SK-N-SH (cell line): ENCODE measurements at regions not wholly inside any gene's neighbourhood (a gene's known extent, or its start where the extent isn't known, plus 50 kb on each side); places are given as distances from the start of the nearest gene placed in this dataset.
A peak's percentile ranks its signal among the peaks of the same experiment; 100 is the strongest.

Experiments used
- CTCF ChIA-PET: fragments of 300-600, 350-600 bp; formaldehyde crosslinking; extraction: SDS; loops from one replicate; lab custom pipeline; 2021; lab: Yijun Ruan, JAX
- POLR2A ChIA-PET: fragments of 350-600 bp; sonication (Branson Sonifier 250); formaldehyde crosslinking; extraction: SDS; loops from one replicate; lab custom pipeline; 2020; ENCODE audit warnings: antibody characterized with exemption, inconsistent platforms; lab: Yijun Ruan, JAX
- DNase-seq: peaks from one replicate; pipeline ENCODE4 v3.0.0; 2012
- H2AFZ ChIP-seq: fragments of 200-600 bp; sonication (generic); 2 replicates; pipeline ENCODE4 v1.8.1; 2016; ENCODE audit warnings: antibody characterized with exemption, mild to moderate bottlenecking, low read depth
- H3F3A ChIP-seq: fragments of 200-600 bp; sonication (generic); replicated peaks from 2 replicates; pipeline ENCODE3; 2016; ENCODE audit warnings: antibody characterized with exemption, mild to moderate bottlenecking; ENCODE audit not compliant: insufficient read depth
- H3K27ac ChIP-seq, 2 experiments: fragments of 200-500 bp in 1 of 2; fragments of 200-600 bp in 1 of 2; sonication (Bioruptor generic) in 1 of 2; sonication (generic), shearing (Covaris generic) in 1 of 2; 2 replicates each; pipeline versions ENCODE4 v1.5.1 to v1.6.1; 2014 to 2016; ENCODE audit warnings: low read depth in 2 of 2, inconsistent platforms in 1 of 2, low read length in 1 of 2, mild to moderate bottlenecking in 1 of 2, mixed read lengths in 1 of 2
- H3K27me3 ChIP-seq: fragments of 200-600 bp; sonication (generic), shearing (Covaris generic); 2 replicates; pipeline ENCODE4 v1.6.1; 2016; ENCODE audit warnings: mixed run types; ENCODE audit not compliant: insufficient read depth
- H3K36me3 ChIP-seq, 2 experiments: fragments of 200-500 bp in 1 of 2; fragments of 200-600 bp in 1 of 2; sonication (Bioruptor generic) in 1 of 2; sonication (generic) in 1 of 2; replicated peaks in 1 of 2; 2 replicates each; pipeline versions ENCODE3 to v1.5.1; 2014 to 2016; ENCODE audit warnings: low read length in 1 of 2, mild to moderate bottlenecking in 1 of 2; ENCODE audit not compliant: insufficient read depth in 2 of 2, control insufficient read depth in 1 of 2
- H3K4me1 ChIP-seq, 2 experiments: fragments of 200-500 bp in 1 of 2; fragments of 200-600 bp in 1 of 2; sonication (Bioruptor generic) in 1 of 2; sonication (generic), shearing (Covaris generic) in 1 of 2; 2 replicates each; pipeline versions ENCODE4 v1.5.1 to v1.6.1; 2014 to 2016; ENCODE audit warnings: low read depth in 1 of 2, low read length in 1 of 2, mixed run types in 1 of 2; ENCODE audit not compliant: insufficient read depth in 2 of 2, control insufficient read depth in 1 of 2
- H3K4me2 ChIP-seq: fragments of 200-600 bp; sonication (generic), shearing (Covaris generic); 2 replicates; pipeline ENCODE4 v1.6.1; 2017; ENCODE audit warnings: mixed run types
- H3K4me3 ChIP-seq, 2 experiments: fragments of 200-500 bp in 1 of 2; fragments of 200-600 bp in 1 of 2; sonication (Bioruptor generic) in 1 of 2; sonication (generic), shearing (Covaris generic) in 1 of 2; 2 replicates each; pipeline versions ENCODE4 v1.5.1 to v1.8.1; 2014 to 2016; ENCODE audit warnings: low read depth in 2 of 2, inconsistent platforms in 1 of 2, low read length in 1 of 2, mild to moderate bottlenecking in 1 of 2, mixed read lengths in 1 of 2, moderate library complexity in 1 of 2
- H3K79me2 ChIP-seq: fragments of 200-600 bp; sonication (generic); 2 replicates; pipeline ENCODE4 v1.8.1; 2017; ENCODE audit warnings: mild to moderate bottlenecking; ENCODE audit not compliant: insufficient read depth
- H3K9ac ChIP-seq: fragments of 200-600 bp; sonication (generic); 2 replicates; pipeline ENCODE4 v1.6.1; 2017; ENCODE audit warnings: mixed run types
- H3K9me2 ChIP-seq: fragments of 200-600 bp; sonication (generic); 2 replicates; pipeline ENCODE4 v1.6.1; 2017; ENCODE audit warnings: mixed run types
- H3K9me3 ChIP-seq: fragments of 200-600 bp; sonication (generic); 2 replicates; pipeline ENCODE4 v1.6.1; 2017; ENCODE audit warnings: mixed run types, mild to moderate bottlenecking, moderate library complexity
- H4K20me1 ChIP-seq: fragments of 200-600 bp; sonication (generic); 2 replicates; pipeline ENCODE4 v1.6.1; 2017; ENCODE audit warnings: mild to moderate bottlenecking, mixed run types; ENCODE audit not compliant: insufficient read depth
- CHD2 ChIP-seq: fragments of 150-350 bp; IDR thresholded peaks from 2 replicates; pipeline ENCODE4 v1.6.1; 2018; ENCODE audit warnings: low read length; ENCODE audit not compliant: partially characterized antibody
- EP300 ChIP-seq, 2 experiments: IDR thresholded peaks; 2 replicates each; pipeline versions ENCODE4 v1.4.0 to v1.6.1; 2012; ENCODE audit warnings: borderline replicate concordance in 1 of 2, low read depth in 1 of 2, low read length in 1 of 2
- EZH2phosphoT487 ChIP-seq: fragments of 200-600 bp; sonication (generic); IDR thresholded peaks from 2 replicates; pipeline ENCODE4 v1.6.1; 2017; ENCODE audit warnings: low read depth, mixed run types, mild to moderate bottlenecking, antibody characterized with exemption, moderate library complexity, borderline replicate concordance
- MXI1 ChIP-seq: IDR thresholded peaks from 2 replicates; pipeline ENCODE4 v1.6.1; 2012; ENCODE audit warnings: mild to moderate bottlenecking, low read depth, low read length, improper control_type of control experiment
- RFX5 ChIP-seq: IDR thresholded peaks from 2 replicates; pipeline ENCODE4 v1.6.1; 2012; ENCODE audit warnings: mild to moderate bottlenecking, improper control_type of control experiment, low read length
- TCF12 ChIP-seq: IDR thresholded peaks from 2 replicates; pipeline ENCODE4 v1.4.0; 2012
- YY1 ChIP-seq: IDR thresholded peaks from 2 replicates; pipeline ENCODE4 v1.4.0; 2012; ENCODE audit warnings: low read depth, mild to moderate bottlenecking
- WGBS: methylation state at CpG from one replicate; pipeline ENCODE4 v1.1.6; 2017; ENCODE audit warnings: low lambda C conversion rate; 5-methylcytosine and 5-hydroxymethylcytosine counted together
- TF ChIP-seq, protein P1 (sequence below): fragments of 150-350 bp; IDR thresholded peaks from 2 replicates; pipeline ENCODE4 v1.6.1; 2016; ENCODE audit warnings: mild to moderate bottlenecking, low read depth, low read length
- TF ChIP-seq, protein P2 (sequence below): fragments of 200-600 bp; sonication (generic); IDR thresholded peaks from 2 replicates; pipeline ENCODE4 v1.6.1; 2017; ENCODE audit warnings: antibody characterized with exemption, mild to moderate bottlenecking, moderate library complexity
- TF ChIP-seq, protein P3 (sequence below): IDR thresholded peaks from 2 replicates; pipeline ENCODE4 v1.4.0; 2012; ENCODE audit warnings: low read depth, borderline replicate concordance

DNA sequence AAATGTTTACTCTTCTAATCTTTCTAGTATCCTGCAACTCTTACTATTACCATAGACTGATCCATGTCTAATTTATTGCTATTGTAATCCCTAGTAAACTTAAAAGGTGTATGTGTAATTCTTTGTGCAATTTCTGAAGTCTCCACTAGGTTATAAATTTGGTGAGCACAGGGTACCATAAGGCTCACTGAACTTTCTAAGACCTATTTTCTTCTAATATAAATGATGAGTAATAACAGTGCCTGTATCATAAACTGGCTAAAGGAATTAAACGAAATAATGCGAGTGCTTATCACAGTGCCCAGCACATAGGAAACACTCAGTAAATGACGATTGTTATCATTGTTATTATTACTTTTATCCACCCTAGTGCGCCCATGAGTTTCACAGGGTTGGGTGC, 119.1 kb downstream of the KLF12 start:
- Histone ChIP-seq H2AFZ (no peak overlapping the region), H4K20me1 (no peaks in the 10 kb centered on the region), H3K27me3 (no peaks in the 10 kb centered on the region), H3K4me2 (no peak overlapping the region), H3K4me3 (no peak overlapping the region), H3K36me3 (no peaks in the 10 kb centered on the region), H3K9me3 (no peaks in the 10 kb centered on the region), H3K79me2 (peaks cover 16% of the 10 kb centered on the region; the same call in 1 of the 2 replicates), H3K27ac (no peak overlapping the region)
- 92% methylated on average over 4 of the region's 4 CpGs for WGBS
- POLR2A ChIA-PET = no interaction called here
- DNase-seq = no peak
- no peak for TF ChIP-seq EP300 (IDR thresholded peaks at IDR 0.05; ENCODE audit: borderline replicate concordance in 1 of 2, low read depth in 1 of 2, low read length in 1 of 2)
- TF ChIP-seq, protein P1, sequence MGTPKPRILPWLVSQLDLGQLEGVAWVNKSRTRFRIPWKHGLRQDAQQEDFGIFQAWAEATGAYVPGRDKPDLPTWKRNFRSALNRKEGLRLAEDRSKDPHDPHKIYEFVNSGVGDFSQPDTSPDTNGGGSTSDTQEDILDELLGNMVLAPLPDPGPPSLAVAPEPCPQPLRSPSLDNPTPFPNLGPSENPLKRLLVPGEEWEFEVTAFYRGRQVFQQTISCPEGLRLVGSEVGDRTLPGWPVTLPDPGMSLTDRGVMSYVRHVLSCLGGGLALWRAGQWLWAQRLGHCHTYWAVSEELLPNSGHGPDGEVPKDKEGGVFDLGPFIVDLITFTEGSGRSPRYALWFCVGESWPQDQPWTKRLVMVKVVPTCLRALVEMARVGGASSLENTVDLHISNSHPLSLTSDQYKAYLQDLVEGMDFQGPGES = no peak
- TF ChIP-seq, protein P2, sequence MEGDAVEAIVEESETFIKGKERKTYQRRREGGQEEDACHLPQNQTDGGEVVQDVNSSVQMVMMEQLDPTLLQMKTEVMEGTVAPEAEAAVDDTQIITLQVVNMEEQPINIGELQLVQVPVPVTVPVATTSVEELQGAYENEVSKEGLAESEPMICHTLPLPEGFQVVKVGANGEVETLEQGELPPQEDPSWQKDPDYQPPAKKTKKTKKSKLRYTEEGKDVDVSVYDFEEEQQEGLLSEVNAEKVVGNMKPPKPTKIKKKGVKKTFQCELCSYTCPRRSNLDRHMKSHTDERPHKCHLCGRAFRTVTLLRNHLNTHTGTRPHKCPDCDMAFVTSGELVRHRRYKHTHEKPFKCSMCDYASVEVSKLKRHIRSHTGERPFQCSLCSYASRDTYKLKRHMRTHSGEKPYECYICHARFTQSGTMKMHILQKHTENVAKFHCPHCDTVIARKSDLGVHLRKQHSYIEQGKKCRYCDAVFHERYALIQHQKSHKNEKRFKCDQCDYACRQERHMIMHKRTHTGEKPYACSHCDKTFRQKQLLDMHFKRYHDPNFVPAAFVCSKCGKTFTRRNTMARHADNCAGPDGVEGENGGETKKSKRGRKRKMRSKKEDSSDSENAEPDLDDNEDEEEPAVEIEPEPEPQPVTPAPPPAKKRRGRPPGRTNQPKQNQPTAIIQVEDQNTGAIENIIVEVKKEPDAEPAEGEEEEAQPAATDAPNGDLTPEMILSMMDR = peak; percentile 49
- TF ChIP-seq, all 33 proteins: peak for 1
- CTCF ChIA-PET = no interaction called here
- H3K9ac ChIP-seq = no peak overlapping the region
- H3K4me1 ChIP-seq = peaks cover 0 to 2% of the 10 kb centered on the region in 2 experiments; a peak in 2 of 4 replicates
- no peaks in the 10 kb centered on the region for H3K9me2 ChIP-seq
- H3F3A ChIP-seq = peaks cover 7% of the 10 kb centered on the region

DNA sequence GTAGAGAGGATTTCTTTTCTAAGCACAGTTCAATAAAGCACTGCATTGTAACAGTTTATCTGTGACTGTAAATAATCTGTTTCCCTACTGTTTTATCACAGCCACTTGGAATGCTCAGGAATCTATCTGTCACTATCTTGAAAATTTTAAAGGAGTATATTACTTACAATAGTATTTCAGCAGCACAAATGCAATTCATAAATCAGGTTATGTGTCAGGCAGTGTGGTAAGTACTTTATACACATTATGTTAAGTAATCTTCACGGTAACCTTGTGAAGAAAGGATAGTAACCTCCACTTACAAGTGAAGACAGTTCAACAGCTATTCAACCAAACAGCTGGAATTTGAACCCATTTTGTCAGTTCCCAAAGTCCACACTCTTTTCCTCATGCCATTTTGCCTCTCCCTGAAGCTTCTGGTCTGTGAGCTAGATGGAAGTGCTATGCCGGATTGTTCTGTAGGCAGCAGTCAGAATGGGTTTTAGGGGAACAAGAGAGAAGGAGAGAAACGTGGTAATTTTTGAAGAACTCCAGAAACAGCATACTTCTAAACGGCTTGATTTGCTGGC, 125.0 kb downstream of the KLF12 start:
- H3K9me2 ChIP-seq = no peaks in the 10 kb centered on the region
- POLR2A ChIA-PET = no interaction called here
- peaks cover 0 to 2% of the 10 kb centered on the region in 2 experiments for H3K36me3 ChIP-seq
- no peaks in the 10 kb centered on the region for H3K27me3 ChIP-seq
- H4K20me1 ChIP-seq = no peaks in the 10 kb centered on the region; the same call in 1 of the 2 replicates
- peaks cover 23% of the 10 kb centered on the region; the same call in 1 of the 2 replicates for H3K79me2 ChIP-seq
- no peak overlapping the region for H3K4me3 ChIP-seq
- no peaks in the 10 kb centered on the region for H3K9me3 ChIP-seq
- TF ChIP-seq CHD2 (no peak), RFX5 (no peak), MXI1 (no peak), TCF12 (no peak), EZH2phosphoT487 (no peak), YY1 (no peak)
- TF ChIP-seq, protein P3, sequence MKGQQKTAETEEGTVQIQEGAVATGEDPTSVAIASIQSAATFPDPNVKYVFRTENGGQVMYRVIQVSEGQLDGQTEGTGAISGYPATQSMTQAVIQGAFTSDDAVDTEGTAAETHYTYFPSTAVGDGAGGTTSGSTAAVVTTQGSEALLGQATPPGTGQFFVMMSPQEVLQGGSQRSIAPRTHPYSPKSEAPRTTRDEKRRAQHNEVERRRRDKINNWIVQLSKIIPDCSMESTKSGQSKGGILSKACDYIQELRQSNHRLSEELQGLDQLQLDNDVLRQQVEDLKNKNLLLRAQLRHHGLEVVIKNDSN = no peak
- TF ChIP-seq, protein P2 = no peak
- no peak overlapping the region for H3K9ac ChIP-seq
- CTCF ChIA-PET = interaction anchor here (0.8 to 1.0 kb wide), 3 partner anchors 9 to 16 kb away, joined by 3 to 4 read pairs (median 3); no protein-coding TSS in a partner anchor
- DNase-seq = no peak
- no peak overlapping the region for H2AFZ ChIP-seq
- 84% methylated on average over 4 of the region's 4 CpGs for WGBS
- H3F3A ChIP-seq = no peaks in the 10 kb centered on the region
- H3K27ac ChIP-seq = no peak overlapping the region
- peaks cover 0 to 4% of the 10 kb centered on the region in 2 experiments; a peak in 1 of 4 replicates for H3K4me1 ChIP-seq
- H3K4me2 ChIP-seq = no peak overlapping the region
